ENCODE measurements at regions not wholly inside any gene's neighbourhood (a gene's known extent, or its start where the extent isn't known, plus 50 kb on each side); places are given as distances from the start of the nearest gene placed in this dataset.
"Not testable (repeated sequence)": the region's sequence is repeated elsewhere in the genome, so short reads cannot be mapped to it uniquely, and the experiment has no call there.

- Mint-ChIP-seq H3K4me1 (peaks cover 0 to 5% (median 0%) of the 10 kb centered on the region in 3 donors), H3K27ac (no peak overlapping the region), H3K27me3 (no peaks in the 10 kb centered on the region), H3K4me3 (no peak overlapping the region), H3K36me3 (no peaks in the 10 kb centered on the region), H3K9me3 (no peaks in the 10 kb centered on the region)
Measured at GRCh38 chr13:42413484-42413815, 141.5 kb downstream of the AKAP11 start.

- Mint-ChIP-seq H3K4me1 (no peaks in the 10 kb centered on the region), H3K9me3 (no peaks in the 10 kb centered on the region), H3K27me3 (no peaks in the 10 kb centered on the region), H3K4me3 (no peak overlapping the region), H3K36me3 (peaks cover 3% of the 10 kb centered on the region), H3K27ac (no peak overlapping the region)
Measured at GRCh38 chr13:42417626-42418025, 145.7 kb downstream of the AKAP11 start.

- Mint-ChIP-seq H3K36me3 (peaks cover 3% of the 10 kb centered on the region), H3K27me3 (no peaks in the 10 kb centered on the region), H3K9me3 (no peaks in the 10 kb centered on the region), H3K4me1 (no peaks in the 10 kb centered on the region), H3K4me3 (no peak overlapping the region), H3K27ac (no peak overlapping the region)
Measured at GRCh38 chr13:42418184-42418583, 146.2 kb downstream of the AKAP11 start.

- peaks cover 3% of the 10 kb centered on the region for H3K36me3 Mint-ChIP-seq
- no peaks in the 10 kb centered on the region for H3K4me1 Mint-ChIP-seq
- no peak overlapping the region for H3K4me3 Mint-ChIP-seq
- H3K27ac Mint-ChIP-seq: no peak overlapping the region
- H3K9me3 Mint-ChIP-seq: peaks cover 0 to 2% (median 0%) of the 10 kb centered on the region in 3 donors
- no peaks in the 10 kb centered on the region for H3K27me3 Mint-ChIP-seq
Measured at GRCh38 chr13:42420304-42420703, 148.4 kb downstream of the AKAP11 start.

- Mint-ChIP-seq H3K36me3 (peaks cover 3% of the 10 kb centered on the region), H3K27ac (no peak overlapping the region)
Measured at GRCh38 chr13:42422681-42423080, 150.7 kb downstream of the AKAP11 start.

GRCh38 chr13:42424182-42424581 is 149.8 kb upstream of the TNFSF11 start:
- H3K27ac Mint-ChIP-seq: no peak overlapping the region
- H3K4me1 Mint-ChIP-seq: no peaks in the 10 kb centered on the region
- H3K4me3 Mint-ChIP-seq: no peak overlapping the region
- H3K9me3 Mint-ChIP-seq: peaks cover 0 to 2% (median 0%) of the 10 kb centered on the region in 3 donors
- H3K27me3 Mint-ChIP-seq: no peaks in the 10 kb centered on the region
- peaks cover 3% of the 10 kb centered on the region for H3K36me3 Mint-ChIP-seq

More at GRCh38 chr13:42422681-42423080, 150.7 kb downstream of the AKAP11 start:
- H3K27me3 Mint-ChIP-seq: no peaks in the 10 kb centered on the region
- no peaks in the 10 kb centered on the region for H3K4me1 Mint-ChIP-seq
- peaks cover 0 to 2% (median 0%) of the 10 kb centered on the region in 3 donors for H3K9me3 Mint-ChIP-seq
- H3K4me3 Mint-ChIP-seq: no peak overlapping the region

- no peaks in the 10 kb centered on the region for H3K27me3 Mint-ChIP-seq
- H3K4me1 Mint-ChIP-seq: no peaks in the 10 kb centered on the region
- peaks cover 5% of the 10 kb centered on the region for H3K36me3 Mint-ChIP-seq
- H3K27ac Mint-ChIP-seq: no peak overlapping the region
- peaks cover 14 to 25% (median 24%) of the 10 kb centered on the region in 3 donors for H3K9me3 Mint-ChIP-seq
- H3K4me3 Mint-ChIP-seq: peak overlapping the region in 1 of 4 donors; percentile 76
Measured at GRCh38 chr13:42445354-42445753, 128.6 kb upstream of the TNFSF11 start.

- H3K27me3 Mint-ChIP-seq, H3K4me1 Mint-ChIP-seq, H3K36me3 Mint-ChIP-seq, H3K4me3 Mint-ChIP-seq, H3K27ac Mint-ChIP-seq: not testable (repeated sequence)
- peaks cover 12 to 25% (median 24%) of the 10 kb centered on the region in 3 donors for H3K9me3 Mint-ChIP-seq
Measured at GRCh38 chr13:42446597-42446996, 127.4 kb upstream of the TNFSF11 start.

- Mint-ChIP-seq H3K27me3 (no peaks in the 10 kb centered on the region), H3K9me3 (peaks cover 0 to 5% (median 2%) of the 10 kb centered on the region in 3 donors), H3K4me1 (peaks cover 0 to under 1% (median 0%) of the 10 kb centered on the region in 3 donors), H3K4me3 (no peak overlapping the region), H3K27ac (no peak overlapping the region), H3K36me3 (peaks cover 3% of the 10 kb centered on the region)
Measured at GRCh38 chr13:42453091-42453645, 120.8 kb upstream of the TNFSF11 start.

- Mint-ChIP-seq H3K4me3 (no peak overlapping the region), H3K27ac (no peak overlapping the region), H3K9me3 (no peaks in the 10 kb centered on the region), H3K27me3 (no peaks in the 10 kb centered on the region), H3K36me3 (peaks cover 3% of the 10 kb centered on the region), H3K4me1 (peaks cover 0 to 3% (median 1%) of the 10 kb centered on the region in 3 donors)
Measured at GRCh38 chr13:42454749-42455148, 119.2 kb upstream of the TNFSF11 start.

GRCh38 chr13:42458193-42458592 is 115.8 kb upstream of the TNFSF11 start:
- Mint-ChIP-seq H3K36me3 (peaks cover 6% of the 10 kb centered on the region), H3K27me3 (no peaks in the 10 kb centered on the region), H3K4me3 (peak overlapping the region in 1 of 4 donors; percentile 7), H3K27ac (no peak overlapping the region), H3K9me3 (peaks cover 3 to 14% (median 6%) of the 10 kb centered on the region in 3 donors), H3K4me1 (peaks cover 1 to 5% (median 3%) of the 10 kb centered on the region in 3 donors)

- no peaks in the 10 kb centered on the region for H3K36me3 Mint-ChIP-seq
- peaks cover 0 to 14% (median 8%) of the 10 kb centered on the region in 3 donors for H3K9me3 Mint-ChIP-seq
- peaks cover 2% of the 10 kb centered on the region for H3K27me3 Mint-ChIP-seq
- H3K27ac Mint-ChIP-seq: no peak overlapping the region
- peak overlapping the region in 2 of 4 donors; percentile 2 to 79 for H3K4me3 Mint-ChIP-seq
- H3K4me1 Mint-ChIP-seq: peaks cover 12 to 21% (median 13%) of the 10 kb centered on the region in 3 donors
Measured at GRCh38 chr13:42466123-42466522, 107.8 kb upstream of the TNFSF11 start.

- Mint-ChIP-seq H3K4me1 (peaks cover 12 to 21% (median 13%) of the 10 kb centered on the region in 3 donors), H3K36me3 (no peaks in the 10 kb centered on the region), H3K4me3 (no peak overlapping the region), H3K9me3 (peaks cover 0 to 11% (median 7%) of the 10 kb centered on the region in 3 donors), H3K27ac (no peak overlapping the region), H3K27me3 (peaks cover 2% of the 10 kb centered on the region)
Measured at GRCh38 chr13:42466609-42467008, 107.3 kb upstream of the TNFSF11 start.

- Mint-ChIP-seq H3K4me3 (no peak overlapping the region), H3K9me3 (no peaks in the 10 kb centered on the region), H3K27ac (no peak overlapping the region), H3K27me3 (no peaks in the 10 kb centered on the region), H3K4me1 (peaks cover 0 to 4% (median 1%) of the 10 kb centered on the region in 3 donors), H3K36me3 (peaks cover 2% of the 10 kb centered on the region)
Measured at GRCh38 chr13:42474954-42475353, 99.0 kb upstream of the TNFSF11 start.

- Mint-ChIP-seq H3K9me3 (no peaks in the 10 kb centered on the region), H3K27ac (no peak overlapping the region), H3K36me3 (peaks cover 2% of the 10 kb centered on the region), H3K4me3 (no peak overlapping the region), H3K4me1 (peaks cover 0 to 4% (median 1%) of the 10 kb centered on the region in 3 donors), H3K27me3 (no peaks in the 10 kb centered on the region)
Measured at GRCh38 chr13:42477596-42478190, 96.3 kb upstream of the TNFSF11 start.

GRCh38 chr13:42478531-42479156 is 95.3 kb upstream of the TNFSF11 start:
- Mint-ChIP-seq H3K27me3 (no peaks in the 10 kb centered on the region), H3K36me3 (peaks cover 2% of the 10 kb centered on the region), H3K9me3 (no peaks in the 10 kb centered on the region), H3K27ac (no peak overlapping the region), H3K4me1 (peaks cover 0 to 4% (median 1%) of the 10 kb centered on the region in 3 donors), H3K4me3 (no peak overlapping the region)

Data from IgD-negative memory B cell (primary cell).